H9 (cell line): ENCODE measurements at regions not wholly inside any gene's neighbourhood (a gene's known extent, or its start where the extent isn't known, plus 50 kb on each side); places are given as distances from the start of the nearest gene placed in this dataset.

ENCODE experiments used
- DNase-seq: peaks from one replicate; pipeline ENCODE4 v3.0.0-alpha.2; 2017
- H2AFZ ChIP-seq: one replicate; pipeline ENCODE4 v1.6.1; 2013; ENCODE audit warnings: mild to moderate bottlenecking, low read length, control low read depth, moderate library complexity
- H2AK5ac ChIP-seq: 2 replicates; pipeline ENCODE4 v1.6.1; 2013; ENCODE audit warnings: low read length, control low read depth, mixed read lengths; ENCODE audit not compliant: insufficient read length
- H2BK120ac ChIP-seq: one replicate; pipeline ENCODE4 v1.6.1; 2013; ENCODE audit warnings: low read depth, mild to moderate bottlenecking, low read length, control low read depth, inconsistent platforms; ENCODE audit not compliant: poor library complexity, severe bottlenecking
- H2BK12ac ChIP-seq: 2 replicates; pipeline ENCODE4 v1.6.1; 2013; ENCODE audit warnings: low read length, control low read depth, mixed read lengths, low read depth; ENCODE audit not compliant: insufficient read length
- H2BK15ac ChIP-seq: 2 replicates; pipeline ENCODE4 v1.6.1; 2013; ENCODE audit warnings: low read depth, low read length, control low read depth
- H2BK20ac ChIP-seq: one replicate; pipeline ENCODE4 v1.6.1; 2013; ENCODE audit warnings: low read depth, mild to moderate bottlenecking, low read length, control low read depth, inconsistent platforms; ENCODE audit not compliant: poor library complexity, severe bottlenecking
- H2BK5ac ChIP-seq: 2 replicates; pipeline ENCODE4 v1.6.1; 2013; ENCODE audit warnings: low read length, control low read depth, mixed read lengths; ENCODE audit not compliant: insufficient read length
- H3K14ac ChIP-seq: 2 replicates; pipeline ENCODE4 v1.6.1; 2013; ENCODE audit warnings: low read length, control low read depth; ENCODE audit not compliant: insufficient read depth
- H3K18ac ChIP-seq: 2 replicates; pipeline ENCODE4 v1.6.1; 2013; ENCODE audit warnings: low read depth, mild to moderate bottlenecking, mixed read lengths, low read length, control low read depth; ENCODE audit not compliant: insufficient read length
- H3K23ac ChIP-seq: 2 replicates; pipeline ENCODE4 v1.6.1; 2013; ENCODE audit warnings: low read length, control low read depth, mixed read lengths, low read depth; ENCODE audit not compliant: insufficient read length
- H3K23me2 ChIP-seq: 2 replicates; pipeline ENCODE4 v1.6.1; 2013; ENCODE audit warnings: low read depth, mild to moderate bottlenecking, mixed read lengths, low read length, control low read depth; ENCODE audit not compliant: insufficient read length, poor library complexity, severe bottlenecking
- H3K27ac ChIP-seq: 2 replicates; pipeline ENCODE4 v1.5.1; 2013; ENCODE audit warnings: low read length, control low read depth, mixed read lengths, low read depth; ENCODE audit not compliant: insufficient read length
- H3K27me3 ChIP-seq: 2 replicates; pipeline ENCODE4 v1.6.1; 2013; ENCODE audit warnings: low read length, control low read depth, inconsistent platforms; ENCODE audit not compliant: insufficient read depth
- H3K4ac ChIP-seq: 2 replicates; pipeline ENCODE4 v1.6.1; 2013; ENCODE audit warnings: low read depth, mild to moderate bottlenecking, control low read depth, inconsistent platforms, low read length, moderate library complexity
- H3K4me1 ChIP-seq: 2 replicates; pipeline ENCODE4 v1.6.1; 2013; ENCODE audit warnings: low read length, control low read depth, inconsistent platforms; ENCODE audit not compliant: insufficient read depth
- H3K4me2 ChIP-seq: 2 replicates; pipeline ENCODE4 v1.6.1; 2013; ENCODE audit warnings: low read length, control low read depth, mixed read lengths; ENCODE audit not compliant: insufficient read length, insufficient read depth
- H3K56ac ChIP-seq: 2 replicates; pipeline ENCODE4 v1.6.1; 2013; ENCODE audit warnings: low read depth, mild to moderate bottlenecking, mixed read lengths, low read length, control low read depth; ENCODE audit not compliant: insufficient read length
- H3K79me1 ChIP-seq: 2 replicates; pipeline ENCODE4 v1.6.1; 2013; ENCODE audit warnings: low read depth, mild to moderate bottlenecking, moderate library complexity, low read length, control low read depth, inconsistent platforms; ENCODE audit not compliant: insufficient read depth, poor library complexity, severe bottlenecking
- H3K79me2 ChIP-seq: 2 replicates; pipeline ENCODE4 v1.6.1; 2013; ENCODE audit warnings: low read length, control low read depth, inconsistent platforms; ENCODE audit not compliant: insufficient read depth
- H3K9ac ChIP-seq: 2 replicates; pipeline ENCODE4 v1.6.1; 2013; ENCODE audit warnings: low read length, control low read depth, mixed read lengths; ENCODE audit not compliant: insufficient read length; ENCODE audit errors: extremely low read depth
- H3K9me3 ChIP-seq: one replicate; pipeline ENCODE4 v1.6.1; 2013; ENCODE audit warnings: low read depth, low read length, inconsistent platforms; ENCODE audit not compliant: control insufficient read depth
- H3T11ph ChIP-seq: one replicate; pipeline ENCODE4 v1.6.1; 2013; ENCODE audit warnings: mild to moderate bottlenecking, low read length, control low read depth, inconsistent platforms
- H4K20me1 ChIP-seq: one replicate; pipeline ENCODE4 v1.6.1; 2013; ENCODE audit not compliant: control insufficient read depth, insufficient read length, insufficient read depth
- H4K5ac ChIP-seq: 2 replicates; pipeline ENCODE4 v1.6.1; 2013; ENCODE audit warnings: low read depth, mild to moderate bottlenecking, mixed read lengths, low read length, control low read depth; ENCODE audit not compliant: insufficient read length
- H4K8ac ChIP-seq: replicated peaks from 2 replicates; pipeline ENCODE4 v1.6.1; 2013; ENCODE audit warnings: low read length, control low read depth, mixed read lengths, low read depth; ENCODE audit not compliant: insufficient read length
- H4K91ac ChIP-seq: 2 replicates; pipeline ENCODE4 v1.6.1; 2013; ENCODE audit warnings: low read depth, mild to moderate bottlenecking, moderate library complexity, mixed read lengths, low read length, control low read depth; ENCODE audit not compliant: insufficient read length
- H3K27ac Mint-ChIP-seq, 3 experiments: 2 replicates in 2 of 3; 3 replicates in 1 of 3; pipeline ENCODE4 v1.8.0; 2020 to 2021; ENCODE audit warnings: mixed read lengths in 3 of 3, mild to moderate bottlenecking in 1 of 3, moderate library complexity in 1 of 3
- H3K27me3 Mint-ChIP-seq: 2 replicates; pipeline ENCODE4 v1.8.0; 2021; ENCODE audit warnings: low read depth, mild to moderate bottlenecking, moderate library complexity, mixed read lengths
- H3K36me3 Mint-ChIP-seq, 3 experiments: 2 replicates in 2 of 3; 3 replicates in 1 of 3; pipeline ENCODE4 v1.8.0; 2020 to 2021; ENCODE audit warnings: low read depth in 3 of 3, mixed read lengths in 3 of 3; ENCODE audit not compliant: insufficient read depth in 1 of 3
- H3K4me1 Mint-ChIP-seq, 2 experiments: 2 replicates each; pipeline ENCODE4 v1.8.0; 2020; ENCODE audit warnings: mixed read lengths in 2 of 2
- H3K4me3 Mint-ChIP-seq, 2 experiments: 2 replicates in 1 of 2; 3 replicates in 1 of 2; pipeline ENCODE4 v1.8.0; 2020 to 2021; ENCODE audit warnings: mild to moderate bottlenecking in 2 of 2, mixed read lengths in 2 of 2, moderate library complexity in 1 of 2
- H3K9me3 Mint-ChIP-seq, 2 experiments: 2 replicates in 1 of 2; 3 replicates in 1 of 2; pipeline ENCODE4 v1.8.0; 2020; ENCODE audit warnings: mild to moderate bottlenecking in 2 of 2, mixed read lengths in 2 of 2, moderate library complexity in 1 of 2
- WGBS: extraction: QIAGEN DNeasy Blood & Tissue Kit; methylation state at CpG from one replicate; pipeline ENCODE4 v1.1.7; 2013; ENCODE audit warnings: missing lambda C conversion rate, low lambda C conversion rate, mixed read lengths; ENCODE audit not compliant: insufficient read length; ENCODE audit errors: extremely low coverage; 5-methylcytosine and 5-hydroxymethylcytosine counted together
- TF ChIP-seq, protein P1 (sequence below): fragments of 200-600 bp; sonication (generic); conservative IDR thresholded peaks from 3 replicates; pipeline ENCODE4 v1.8.0; 2021; ENCODE audit warnings: antibody characterized with exemption, mild to moderate bottlenecking

DNA sequence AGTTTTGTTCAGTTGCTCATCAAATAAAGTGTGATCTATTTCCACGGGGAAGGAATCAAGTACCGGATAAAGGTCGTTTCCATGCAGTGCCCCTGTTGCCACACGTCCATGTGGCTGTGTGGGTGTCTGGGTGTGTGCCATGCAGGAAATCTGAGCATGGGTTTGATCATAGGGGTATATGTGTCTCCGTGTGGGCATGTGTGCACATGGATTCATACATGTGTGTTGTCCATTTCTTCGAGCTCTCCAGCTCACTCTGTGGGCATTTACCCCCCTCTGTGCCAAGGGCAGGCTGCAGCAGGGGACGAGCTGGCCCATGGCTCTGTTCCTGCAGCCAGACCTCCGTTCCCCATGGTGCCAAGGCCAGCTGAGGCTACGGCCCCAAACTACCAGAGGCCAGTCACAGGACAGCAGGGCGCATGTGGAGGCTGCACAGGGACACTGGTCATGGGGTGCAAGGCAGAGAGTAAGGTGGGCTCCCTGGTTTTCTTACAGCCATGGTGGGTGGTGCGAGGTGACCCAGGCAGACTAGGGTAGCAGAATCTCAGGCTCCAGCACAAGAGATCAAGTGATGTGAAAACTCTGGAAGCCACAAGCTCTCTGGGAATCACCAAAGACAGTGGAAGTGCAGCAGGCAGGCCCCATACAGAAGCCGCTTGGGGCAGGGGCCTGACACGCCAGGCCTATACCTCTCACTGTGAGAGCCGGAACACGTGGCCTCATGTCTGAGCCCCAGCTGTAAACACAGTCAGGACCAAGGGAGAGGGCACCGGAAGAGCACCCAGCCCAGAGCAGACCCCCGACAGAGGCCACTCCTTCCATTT is 66.4 kb upstream of the RAB6C start:
- Histone ChIP-seq H3T11ph (no peak overlapping the region), H4K5ac (no peak overlapping the region), H3K79me2 (no peaks in the 10 kb centered on the region), H4K8ac (no peak overlapping the region), H3K9me3 (no peaks in the 10 kb centered on the region), H2AFZ (no peak overlapping the region), H3K4me1 (no peaks in the 10 kb centered on the region), H3K79me1 (no peaks in the 10 kb centered on the region), H3K9ac (no peak overlapping the region), H3K27ac (no peak overlapping the region), H2BK5ac (no peak overlapping the region), H3K56ac (no peak overlapping the region), H4K91ac (no peak overlapping the region), H2BK20ac (no peak overlapping the region), H2AK5ac (no peak overlapping the region), H3K4ac (no peak overlapping the region), H3K23ac (no peak overlapping the region), H3K23me2 (no peaks in the 10 kb centered on the region), H2BK120ac (no peak overlapping the region), H4K20me1 (peaks cover 3% of the 10 kb centered on the region), H3K4me2 (no peak overlapping the region), H3K18ac (no peak overlapping the region), H2BK15ac (no peak overlapping the region), H3K27me3 (no peaks in the 10 kb centered on the region), H2BK12ac (no peak overlapping the region), H3K14ac (peak overlapping the region; percentile 14; the same call in 1 of the 2 replicates)
- WGBS, result no CpG with 5 or more reads among the region's 17 CpGs
- Mint-ChIP-seq H3K4me3 (no peak overlapping the region), H3K4me1 (peaks cover 11 to 15% of the 10 kb centered on the region in 2 experiments), H3K9me3 (peaks cover 0 to 1% of the 10 kb centered on the region in 2 experiments; a peak in 3 of 5 replicates), H3K27me3 (peaks cover 8% of the 10 kb centered on the region), H3K36me3 (peaks cover 0 to under 1% (median 0%) of the 10 kb centered on the region in 3 experiments; a peak in 2 of 7 replicates), H3K27ac (no peak overlapping the region; a peak in 1 of 7 replicates)
- DNase-seq, result no peak
- TF ChIP-seq, protein P1, sequence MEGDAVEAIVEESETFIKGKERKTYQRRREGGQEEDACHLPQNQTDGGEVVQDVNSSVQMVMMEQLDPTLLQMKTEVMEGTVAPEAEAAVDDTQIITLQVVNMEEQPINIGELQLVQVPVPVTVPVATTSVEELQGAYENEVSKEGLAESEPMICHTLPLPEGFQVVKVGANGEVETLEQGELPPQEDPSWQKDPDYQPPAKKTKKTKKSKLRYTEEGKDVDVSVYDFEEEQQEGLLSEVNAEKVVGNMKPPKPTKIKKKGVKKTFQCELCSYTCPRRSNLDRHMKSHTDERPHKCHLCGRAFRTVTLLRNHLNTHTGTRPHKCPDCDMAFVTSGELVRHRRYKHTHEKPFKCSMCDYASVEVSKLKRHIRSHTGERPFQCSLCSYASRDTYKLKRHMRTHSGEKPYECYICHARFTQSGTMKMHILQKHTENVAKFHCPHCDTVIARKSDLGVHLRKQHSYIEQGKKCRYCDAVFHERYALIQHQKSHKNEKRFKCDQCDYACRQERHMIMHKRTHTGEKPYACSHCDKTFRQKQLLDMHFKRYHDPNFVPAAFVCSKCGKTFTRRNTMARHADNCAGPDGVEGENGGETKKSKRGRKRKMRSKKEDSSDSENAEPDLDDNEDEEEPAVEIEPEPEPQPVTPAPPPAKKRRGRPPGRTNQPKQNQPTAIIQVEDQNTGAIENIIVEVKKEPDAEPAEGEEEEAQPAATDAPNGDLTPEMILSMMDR, result no peak
